ENCODE measurements at regions not wholly inside any gene's neighbourhood (a gene's known extent, or its start where the extent isn't known, plus 50 kb on each side); places are given as distances from the start of the nearest gene placed in this dataset.

GRCh38 chr2:74742471-74742870 is 88.4 kb downstream of the SEMA4F start:
- Histone ChIP-seq H3K36me3 (ENCODE audit: control insufficient read depth in 1 of 2, insufficient read depth in 2 of 2, low read length in 1 of 2) (no peaks in the 10 kb centered on the region), H3K4me3 (ENCODE audit: low read length in 2 of 2) (no peak overlapping the region), H3K27me3 (ENCODE audit: control insufficient read depth in 1 of 2, insufficient read depth in 2 of 2, low read length in 1 of 2) (no peaks in the 10 kb centered on the region), H3K27ac (ENCODE audit: low read depth in 1 of 2, low read length in 2 of 2) (no peak overlapping the region), H3K9me3 (ENCODE audit: control insufficient read depth, low read length) (no peaks in the 10 kb centered on the region), H3K4me1 (ENCODE audit: control insufficient read depth in 1 of 2, insufficient read depth in 2 of 2, low read length in 2 of 2) (peaks cover 0 to 3% of the 10 kb centered on the region in 2 donors)
- no peak for DNase-seq
- ATAC-seq (ENCODE audit: low FRiP score): no peak
- intact Hi-C loops (cut with DNase I): no loop called here
- WGBS, 2 donors: 86 to 87% methylated on average over 1 of the region's 1 CpG

- DNase-seq (no peak), ATAC-seq (ENCODE audit: low FRiP score) (no peak)
- Histone ChIP-seq H3K36me3 (ENCODE audit: control insufficient read depth in 1 of 2, insufficient read depth in 2 of 2, low read length in 1 of 2) (no peaks in the 10 kb centered on the region), H3K4me1 (ENCODE audit: control insufficient read depth in 1 of 2, insufficient read depth in 2 of 2, low read length in 2 of 2) (peaks cover 0 to 3% of the 10 kb centered on the region in 2 donors), H3K27ac (ENCODE audit: low read depth in 1 of 2, low read length in 2 of 2) (no peak overlapping the region), H3K27me3 (ENCODE audit: control insufficient read depth in 1 of 2, insufficient read depth in 2 of 2, low read length in 1 of 2) (no peaks in the 10 kb centered on the region), H3K9me3 (ENCODE audit: control insufficient read depth, low read length) (no peaks in the 10 kb centered on the region), H3K4me3 (ENCODE audit: low read length in 2 of 2) (no peak overlapping the region)
- intact Hi-C loops (cut with DNase I): no loop called here
- whole genome bisulfite sequencing, 2 donors: 76 to 78% methylated on average over 5 of the region's 5 CpGs
Observed at GRCh38 chr2:74743039-74743438, 89.0 kb downstream of the SEMA4F start.

DNA sequence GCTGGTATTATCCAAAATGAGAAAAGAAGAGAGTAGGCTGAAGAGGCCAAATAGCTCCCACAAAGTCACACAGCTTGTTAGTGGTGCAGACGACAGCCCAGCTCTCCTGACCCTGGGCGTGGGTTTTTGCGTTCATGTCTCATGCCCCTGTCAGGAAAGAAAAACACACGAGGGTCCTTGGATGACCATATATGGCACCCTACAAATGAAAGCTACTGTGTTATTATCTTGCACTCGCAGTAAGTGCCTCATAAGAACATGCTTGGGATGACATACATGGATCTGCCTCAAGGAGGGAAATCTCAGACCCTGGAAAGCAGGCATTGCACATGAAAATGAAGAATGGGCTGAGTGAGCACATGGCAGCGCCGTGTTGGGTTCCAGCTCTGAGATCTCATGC is 89.7 kb downstream of the SEMA4F start:
- intact Hi-C loops (cut with DNase I): no loop called here
- ATAC-seq (ENCODE audit: low FRiP score): no peak
- no peaks in the 10 kb centered on the region for H3K36me3 ChIP-seq (ENCODE audit: control insufficient read depth in 1 of 2, insufficient read depth in 2 of 2, low read length in 1 of 2)
- no peak overlapping the region for H3K27ac ChIP-seq (ENCODE audit: low read depth in 1 of 2, low read length in 2 of 2)
- WGBS, 2 donors: 81 to 82% methylated on average over 7 of the region's 7 CpGs
- no peak overlapping the region for H3K4me3 ChIP-seq (ENCODE audit: low read length in 2 of 2)
- DNase-seq: no peak
- peaks cover 0 to 3% of the 10 kb centered on the region in 2 donors for H3K4me1 ChIP-seq (ENCODE audit: control insufficient read depth in 1 of 2, insufficient read depth in 2 of 2, low read length in 2 of 2)
- no peaks in the 10 kb centered on the region for H3K27me3 ChIP-seq (ENCODE audit: control insufficient read depth in 1 of 2, insufficient read depth in 2 of 2, low read length in 1 of 2)
- no peaks in the 10 kb centered on the region for H3K9me3 ChIP-seq (ENCODE audit: control insufficient read depth, low read length)

GRCh38 chr2:74744731-74745515 is 89.0 kb upstream of the HK2 start:
- no peaks in the 10 kb centered on the region for H3K36me3 ChIP-seq (ENCODE audit: control insufficient read depth in 1 of 2, insufficient read depth in 2 of 2, low read length in 1 of 2)
- H3K4me1 ChIP-seq (ENCODE audit: control insufficient read depth in 1 of 2, insufficient read depth in 2 of 2, low read length in 2 of 2): peaks cover 0 to 3% of the 10 kb centered on the region in 2 donors
- no peak overlapping the region for H3K27ac ChIP-seq (ENCODE audit: low read depth in 1 of 2, low read length in 2 of 2)
- no peaks in the 10 kb centered on the region for H3K27me3 ChIP-seq (ENCODE audit: control insufficient read depth in 1 of 2, insufficient read depth in 2 of 2, low read length in 1 of 2)
- WGBS, 2 donors: 50 to 60% methylated on average over 4 of the region's 4 CpGs
- H3K4me3 ChIP-seq (ENCODE audit: low read length in 2 of 2): no peak overlapping the region
- H3K9me3 ChIP-seq (ENCODE audit: control insufficient read depth, low read length): no peaks in the 10 kb centered on the region
- intact Hi-C loops (cut with DNase I): no loop called here
- DNase-seq: no peak
- no peak for ATAC-seq (ENCODE audit: low FRiP score)

DNA sequence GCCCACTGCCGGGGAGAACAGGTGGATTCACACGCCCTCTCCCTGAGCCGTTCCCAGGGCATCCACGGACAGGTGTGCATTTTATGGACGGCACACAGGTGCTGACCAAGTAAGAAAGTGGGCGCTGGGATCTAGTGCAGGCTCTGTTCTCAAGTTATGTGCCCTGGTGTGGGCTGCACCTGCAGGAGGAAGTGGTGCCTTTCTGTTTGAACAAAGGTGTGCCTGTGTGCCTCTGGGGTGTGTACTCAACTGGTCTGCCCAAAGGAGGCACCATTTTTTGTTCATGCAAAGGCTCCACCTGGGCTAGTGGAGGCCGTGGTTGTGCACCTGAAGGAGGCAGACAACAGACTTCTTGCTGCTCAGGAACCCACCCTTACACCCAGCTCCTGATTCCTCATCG is 88.2 kb upstream of the HK2 start:
- Histone ChIP-seq H3K36me3 (ENCODE audit: control insufficient read depth in 1 of 2, insufficient read depth in 2 of 2, low read length in 1 of 2) (no peaks in the 10 kb centered on the region), H3K27me3 (ENCODE audit: control insufficient read depth in 1 of 2, insufficient read depth in 2 of 2, low read length in 1 of 2) (no peaks in the 10 kb centered on the region), H3K4me3 (ENCODE audit: low read length in 2 of 2) (no peak overlapping the region), H3K4me1 (ENCODE audit: control insufficient read depth in 1 of 2, insufficient read depth in 2 of 2, low read length in 2 of 2) (peaks cover 0 to 3% of the 10 kb centered on the region in 2 donors), H3K27ac (ENCODE audit: low read depth in 1 of 2, low read length in 2 of 2) (no peak overlapping the region), H3K9me3 (ENCODE audit: control insufficient read depth, low read length) (no peaks in the 10 kb centered on the region)
- WGBS, 2 donors: 90% methylated on average over 8 of the region's 8 CpGs
- DNase-seq (no peak), ATAC-seq (ENCODE audit: low FRiP score) (no peak)
- intact Hi-C loops (cut with DNase I): no loop called here

- Histone ChIP-seq H3K4me1 (ENCODE audit: control insufficient read depth in 1 of 2, insufficient read depth in 2 of 2, low read length in 2 of 2) (no peaks in the 10 kb centered on the region), H3K9me3 (ENCODE audit: control insufficient read depth, low read length) (no peaks in the 10 kb centered on the region), H3K27me3 (ENCODE audit: control insufficient read depth in 1 of 2, insufficient read depth in 2 of 2, low read length in 1 of 2) (no peaks in the 10 kb centered on the region), H3K4me3 (ENCODE audit: low read length in 2 of 2) (no peak overlapping the region), H3K27ac (ENCODE audit: low read depth in 1 of 2, low read length in 2 of 2) (no peak overlapping the region), H3K36me3 (ENCODE audit: control insufficient read depth in 1 of 2, insufficient read depth in 2 of 2, low read length in 1 of 2) (no peaks in the 10 kb centered on the region)
- DNase-seq: no peak
- intact Hi-C loops (cut with DNase I): no loop called here
- no peak for ATAC-seq (ENCODE audit: low FRiP score)
- 91 to 97% methylated on average over 2 of the region's 2 CpGs for WGBS, 2 donors
Observed at GRCh38 chr2:74746480-74746879, 87.4 kb upstream of the HK2 start.

- no peak for ATAC-seq (ENCODE audit: low FRiP score)
- Histone ChIP-seq H3K27ac (ENCODE audit: low read depth in 1 of 2, low read length in 2 of 2) (no peak overlapping the region), H3K4me3 (ENCODE audit: low read length in 2 of 2) (no peak overlapping the region), H3K36me3 (ENCODE audit: control insufficient read depth in 1 of 2, insufficient read depth in 2 of 2, low read length in 1 of 2) (no peaks in the 10 kb centered on the region), H3K4me1 (ENCODE audit: control insufficient read depth in 1 of 2, insufficient read depth in 2 of 2, low read length in 2 of 2) (no peaks in the 10 kb centered on the region), H3K9me3 (ENCODE audit: control insufficient read depth, low read length) (no peaks in the 10 kb centered on the region), H3K27me3 (ENCODE audit: control insufficient read depth in 1 of 2, insufficient read depth in 2 of 2, low read length in 1 of 2) (no peaks in the 10 kb centered on the region)
- intact Hi-C loops (cut with DNase I): no loop called here
- WGBS, 2 donors: 82 to 85% methylated on average over 6 to 7 of the region's 7 CpGs
- DNase-seq: peak in 1 of 2 donors; percentile 53
Observed at GRCh38 chr2:74747411-74748080, 86.4 kb upstream of the HK2 start.

GRCh38 chr2:74748665-74749064 is 85.3 kb upstream of the HK2 start:
- ATAC-seq (ENCODE audit: low FRiP score) (no peak), DNase-seq (no peak)
- H3K4me1 ChIP-seq (ENCODE audit: control insufficient read depth in 1 of 2, insufficient read depth in 2 of 2, low read length in 2 of 2): no peaks in the 10 kb centered on the region
- no peaks in the 10 kb centered on the region for H3K9me3 ChIP-seq (ENCODE audit: control insufficient read depth, low read length)
- H3K36me3 ChIP-seq (ENCODE audit: control insufficient read depth in 1 of 2, insufficient read depth in 2 of 2, low read length in 1 of 2): no peaks in the 10 kb centered on the region
- intact Hi-C loops (cut with DNase I): no loop called here
- 80 to 82% methylated on average over 3 of the region's 3 CpGs for WGBS, 2 donors
- H3K27me3 ChIP-seq (ENCODE audit: control insufficient read depth in 1 of 2, insufficient read depth in 2 of 2, low read length in 1 of 2): no peaks in the 10 kb centered on the region
- no peak overlapping the region for H3K4me3 ChIP-seq (ENCODE audit: low read length in 2 of 2)
- H3K27ac ChIP-seq (ENCODE audit: low read depth in 1 of 2, low read length in 2 of 2): no peak overlapping the region

GRCh38 chr2:74749432-74749831 is 84.5 kb upstream of the HK2 start:
- ATAC-seq (ENCODE audit: low FRiP score): no peak
- Histone ChIP-seq H3K27ac (ENCODE audit: low read depth in 1 of 2, low read length in 2 of 2) (no peak overlapping the region), H3K27me3 (ENCODE audit: control insufficient read depth in 1 of 2, insufficient read depth in 2 of 2, low read length in 1 of 2) (no peaks in the 10 kb centered on the region), H3K4me3 (ENCODE audit: low read length in 2 of 2) (no peak overlapping the region), H3K4me1 (ENCODE audit: control insufficient read depth in 1 of 2, insufficient read depth in 2 of 2, low read length in 2 of 2) (no peaks in the 10 kb centered on the region), H3K36me3 (ENCODE audit: control insufficient read depth in 1 of 2, insufficient read depth in 2 of 2, low read length in 1 of 2) (no peaks in the 10 kb centered on the region), H3K9me3 (ENCODE audit: control insufficient read depth, low read length) (no peaks in the 10 kb centered on the region)
- intact Hi-C loops (cut with DNase I): no loop called here
- 65 to 72% methylated on average over 3 of the region's 3 CpGs for WGBS, 2 donors
- DNase-seq: no peak

All from aorta (tissue), 5 donors.